ENCODE measurements at regions not wholly inside any gene's neighbourhood (a gene's known extent, or its start where the extent isn't known, plus 50 kb on each side); places are given as distances from the start of the nearest gene placed in this dataset.
"Not testable (repeated sequence)": the region's sequence is repeated elsewhere in the genome, so short reads cannot be mapped to it uniquely, and the experiment has no call there.

GRCh38 chr21:33121715-33122475 lies 52.0 kb downstream of the OLIG1 start:
- no peak for DNase-seq (ENCODE audit: extremely low read depth in 1 of 2, low read depth in 1 of 2)

- no peak for DNase-seq (ENCODE audit: extremely low read depth in 1 of 2, low read depth in 1 of 2)
Observed at GRCh38 chr21:33122507-33122906, 52.6 kb downstream of the OLIG1 start.

GRCh38 chr21:33123374-33124123 lies 53.6 kb downstream of the OLIG1 start:
- DNase-seq (ENCODE audit: extremely low read depth in 1 of 2, low read depth in 1 of 2): no peak

GRCh38 chr21:33124889-33125288 lies 54.9 kb downstream of the OLIG1 start:
- DNase-seq (ENCODE audit: extremely low read depth in 1 of 2, low read depth in 1 of 2): no peak

- DNase-seq (ENCODE audit: extremely low read depth in 1 of 2, low read depth in 1 of 2): no peak
Observed at GRCh38 chr21:33125680-33126375, 55.9 kb downstream of the OLIG1 start.

GRCh38 chr21:33126569-33126968 lies 56.6 kb downstream of the OLIG1 start:
- DNase-seq (ENCODE audit: extremely low read depth in 1 of 2, low read depth in 1 of 2): no peak

- DNase-seq (ENCODE audit: extremely low read depth in 1 of 2, low read depth in 1 of 2): peak; percentile 20 to 44
Observed at GRCh38 chr21:33127154-33127867, 57.4 kb downstream of the OLIG1 start.

- DNase-seq (ENCODE audit: extremely low read depth in 1 of 2, low read depth in 1 of 2): no peak
Observed at GRCh38 chr21:33127868-33128242, 57.9 kb downstream of the OLIG1 start.

- no peak for DNase-seq (ENCODE audit: extremely low read depth in 1 of 2, low read depth in 1 of 2)
Observed at GRCh38 chr21:33128538-33128937, 58.6 kb downstream of the OLIG1 start.

GRCh38 chr21:33132054-33132453 lies 62.1 kb downstream of the OLIG1 start:
- DNase-seq (ENCODE audit: extremely low read depth in 1 of 2, low read depth in 1 of 2): no peak

GRCh38 chr21:33133892-33134291 lies 64.0 kb downstream of the OLIG1 start:
- no peak for DNase-seq (ENCODE audit: extremely low read depth in 1 of 2, low read depth in 1 of 2)

- no peak for DNase-seq (ENCODE audit: extremely low read depth in 1 of 2, low read depth in 1 of 2)
Observed at GRCh38 chr21:33135925-33136324, 66.0 kb downstream of the OLIG1 start.

GRCh38 chr21:33136847-33137502 lies 67.0 kb downstream of the OLIG1 start:
- DNase-seq (ENCODE audit: extremely low read depth in 1 of 2, low read depth in 1 of 2): no peak

- no peak for DNase-seq (ENCODE audit: extremely low read depth in 1 of 2, low read depth in 1 of 2)
Observed at GRCh38 chr21:33139084-33139483, 69.1 kb downstream of the OLIG1 start.

- no peak for DNase-seq (ENCODE audit: extremely low read depth in 1 of 2, low read depth in 1 of 2)
Observed at GRCh38 chr21:33140288-33140687, 70.3 kb downstream of the OLIG1 start.

GRCh38 chr21:33146467-33146866 lies 76.5 kb downstream of the OLIG1 start:
- no peak for DNase-seq (ENCODE audit: extremely low read depth in 1 of 2, low read depth in 1 of 2)

GRCh38 chr21:33149181-33149580 lies 79.2 kb downstream of the OLIG1 start:
- DNase-seq (ENCODE audit: extremely low read depth in 1 of 2, low read depth in 1 of 2): no peak

- DNase-seq (ENCODE audit: extremely low read depth in 1 of 2, low read depth in 1 of 2): not testable (repeated sequence)
Observed at GRCh38 chr21:33150968-33151367, 78.8 kb upstream of the IFNAR2 start.

GRCh38 chr21:33151941-33152731 lies 77.6 kb upstream of the IFNAR2 start:
- DNase-seq (ENCODE audit: extremely low read depth in 1 of 2, low read depth in 1 of 2): no peak

GRCh38 chr21:33152732-33153130 lies 77.0 kb upstream of the IFNAR2 start:
- DNase-seq (ENCODE audit: extremely low read depth in 1 of 2, low read depth in 1 of 2): no peak
